GM12873 (cell line): ENCODE measurements at regions not wholly inside any gene's neighbourhood (a gene's known extent, or its start where the extent isn't known, plus 50 kb on each side); places are given as distances from the start of the nearest gene placed in this dataset.

Source experiments
- CTCF ChIP-seq: IDR thresholded peaks from 2 replicates; pipeline ENCODE4 v1.5.1; 2012; ENCODE audit warnings: low read depth, mild to moderate bottlenecking, moderate library complexity, low read length, control low read depth; ENCODE audit not compliant: insufficient read depth; ENCODE audit errors: missing control alignments

GRCh38 chr4:187565416-187565815 lies 430.2 kb upstream of the ZFP42 start:
- TF ChIP-seq CTCF: no peak

GRCh38 chr4:187569871-187570270 lies 425.7 kb upstream of the ZFP42 start:
- TF ChIP-seq CTCF: no peak

- TF ChIP-seq CTCF: no peak
Measured at GRCh38 chr4:187575706-187576105, 419.9 kb upstream of the ZFP42 start.

- no peak for TF ChIP-seq CTCF
Measured at GRCh38 chr4:187576751-187577150, 418.8 kb upstream of the ZFP42 start.

GRCh38 chr4:187577941-187578480 lies 417.6 kb upstream of the ZFP42 start:
- no peak for TF ChIP-seq CTCF

GRCh38 chr4:187586892-187587291 lies 408.7 kb upstream of the ZFP42 start:
- TF ChIP-seq CTCF: no peak

GRCh38 chr4:187598196-187598595 lies 397.4 kb upstream of the ZFP42 start:
- TF ChIP-seq CTCF: no peak
